ENCODE measurements at regions not wholly inside any gene's neighbourhood (a gene's known extent, or its start where the extent isn't known, plus 50 kb on each side); places are given as distances from the start of the nearest gene placed in this dataset.

GRCh38 chr2:181235683-181236459 is 221.3 kb upstream of the ITGA4 start:
- no peak for TF ChIP-seq MAX (IDR thresholded peaks at IDR 0.05)
- TF ChIP-seq CTCF (CRISPR knock-in tag; IDR thresholded peaks at IDR 0.05): no peak
- TF ChIP-seq EP300 (IDR thresholded peaks at IDR 0.05; ENCODE audit: low read depth in 2 of 2, low read length in 2 of 2): no peak
- TF ChIP-seq EP300 (CRISPR knock-in tag; IDR thresholded peaks at IDR 0.05; ENCODE audit: borderline replicate concordance): no peak
- no peak for TF ChIP-seq RERE (CRISPR knock-in tag; IDR thresholded peaks at IDR 0.05; ENCODE audit: low read depth)
- no peak for TF ChIP-seq KLF16 (CRISPR knock-in tag; IDR thresholded peaks at IDR 0.05)
- no peak for TF ChIP-seq NR1H2 (CRISPR knock-in tag; IDR thresholded peaks at IDR 0.05; ENCODE audit: borderline replicate concordance, low read depth)
- no peak for TF ChIP-seq MTA3 (CRISPR knock-in tag; IDR thresholded peaks at IDR 0.05)
- no peak for TF ChIP-seq RFXANK (CRISPR knock-in tag; IDR thresholded peaks at IDR 0.05)
- TF ChIP-seq HMGXB4 (CRISPR knock-in tag; IDR thresholded peaks at IDR 0.05; ENCODE audit: borderline replicate concordance in 1 of 2, low read depth in 1 of 2): no peak
- TF ChIP-seq ISX (CRISPR knock-in tag; conservative IDR thresholded peaks at IDR 0.05): no peak
- TF ChIP-seq YY1 (IDR thresholded peaks at IDR 0.05; ENCODE audit: insufficient read depth, insufficient replicate concordance, low read depth, low read length): no peak
- TF ChIP-seq SNRNP70 (IDR thresholded peaks at IDR 0.05; ENCODE audit: low read depth, low read length): no peak
- no peak for TF ChIP-seq ATF3 (CRISPR knock-in tag; IDR thresholded peaks at IDR 0.05)

Measured in HepG2 (cell line).